ENCODE measurements at regions not wholly inside any gene's neighbourhood (a gene's known extent, or its start where the extent isn't known, plus 50 kb on each side); places are given as distances from the start of the nearest gene placed in this dataset.

DNA sequence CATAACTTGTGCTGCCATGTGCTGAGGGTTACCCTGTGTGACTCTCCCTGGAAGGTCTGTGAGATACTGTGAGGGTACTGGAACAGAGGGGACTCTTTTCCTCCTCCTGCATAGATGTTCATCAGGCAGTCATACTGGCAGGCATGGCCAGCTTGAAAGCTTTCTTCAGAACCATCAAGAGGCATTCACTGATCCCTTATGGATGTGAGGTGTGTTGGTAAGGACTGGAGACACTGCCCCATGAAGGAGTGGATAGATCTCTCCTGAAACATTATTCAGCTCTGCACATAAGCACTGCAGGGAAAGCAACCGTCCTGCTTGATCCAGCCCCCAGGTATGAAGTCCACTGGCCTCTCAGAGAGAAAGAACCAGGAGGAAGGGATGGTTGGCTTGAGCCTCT, 176.6 kb upstream of the ARL4C start:
- H3K4me3 ChIP-seq (ENCODE audit: insufficient read length, low read depth): no peak overlapping the region
- no peak for TF ChIP-seq ZNF274 (IDR thresholded peaks at IDR 0.05; ENCODE audit: low read depth, low read length)
- TF ChIP-seq YY1 (IDR thresholded peaks at IDR 0.05; ENCODE audit: insufficient read depth, insufficient read length): no peak
- TF ChIP-seq SUZ12 (IDR thresholded peaks at IDR 0.05; ENCODE audit: extremely low read depth, insufficient read depth, insufficient read length): no peak
- no peak for DNase-seq (ENCODE audit: low read depth, low spot score)
- H3K9ac ChIP-seq (ENCODE audit: insufficient read length, low read depth): no peak overlapping the region
- H3K36me3 ChIP-seq (ENCODE audit: insufficient read depth, insufficient read length, low read length): no peaks in the 10 kb centered on the region
- H3K27me3 ChIP-seq (ENCODE audit: insufficient read depth, insufficient read length): no peaks in the 10 kb centered on the region
- peaks cover 15% of the 10 kb centered on the region; the same call in 1 of the 2 replicates for H3K9me3 ChIP-seq (ENCODE audit: insufficient read depth, low read length)
- peaks cover 3% of the 10 kb centered on the region for H3K4me1 ChIP-seq (ENCODE audit: insufficient read depth, insufficient read length)

DNA sequence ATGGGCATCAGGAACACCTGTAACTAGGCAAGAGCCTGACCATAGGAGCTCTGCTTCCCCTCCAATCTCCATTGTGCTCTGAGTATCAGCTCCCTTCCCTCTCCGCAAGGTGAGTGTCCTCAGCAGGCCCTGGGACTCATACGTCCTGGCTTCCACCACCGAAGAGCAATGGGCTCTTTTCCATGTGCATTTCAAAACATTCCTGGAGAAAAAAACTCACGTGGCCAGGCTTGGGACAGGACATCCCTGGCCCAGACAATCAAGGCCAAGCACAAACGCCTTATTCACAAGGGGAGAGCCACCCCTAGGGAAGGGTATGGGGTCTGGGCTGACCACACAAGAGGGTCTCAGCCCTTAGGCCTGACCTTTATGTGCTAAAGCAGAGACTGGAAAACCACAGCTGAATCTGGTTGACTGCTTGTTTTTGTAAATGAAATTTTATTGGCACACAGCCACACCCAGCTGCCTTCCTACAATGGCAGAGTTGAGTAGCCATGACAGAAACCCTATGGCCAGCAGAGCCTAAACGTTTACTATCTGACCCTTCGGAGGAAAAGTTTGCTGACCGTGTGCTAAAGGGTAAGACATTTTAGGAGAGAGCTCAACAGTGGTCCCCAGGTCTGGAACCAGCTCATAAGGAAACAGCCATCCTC, 175.7 kb upstream of the ARL4C start:
- H3K4me1 ChIP-seq (ENCODE audit: insufficient read depth, insufficient read length): peaks cover 3% of the 10 kb centered on the region
- no peaks in the 10 kb centered on the region for H3K27me3 ChIP-seq (ENCODE audit: insufficient read depth, insufficient read length)
- H3K36me3 ChIP-seq (ENCODE audit: insufficient read depth, insufficient read length, low read length): no peaks in the 10 kb centered on the region
- no peak overlapping the region for H3K9ac ChIP-seq (ENCODE audit: insufficient read length, low read depth)
- DNase-seq (ENCODE audit: low read depth, low spot score): no peak
- TF ChIP-seq YY1 (IDR thresholded peaks at IDR 0.05; ENCODE audit: insufficient read depth, insufficient read length) (no peak), ZNF274 (IDR thresholded peaks at IDR 0.05; ENCODE audit: low read depth, low read length) (no peak), SUZ12 (IDR thresholded peaks at IDR 0.05; ENCODE audit: extremely low read depth, insufficient read depth, insufficient read length) (no peak)
- H3K9me3 ChIP-seq (ENCODE audit: insufficient read depth, low read length): 0 out of 2 replicates have a peak, but pooled peaks cover 8% of the 10 kb centered on the region
- H3K4me3 ChIP-seq (ENCODE audit: insufficient read length, low read depth): no peak overlapping the region

DNA sequence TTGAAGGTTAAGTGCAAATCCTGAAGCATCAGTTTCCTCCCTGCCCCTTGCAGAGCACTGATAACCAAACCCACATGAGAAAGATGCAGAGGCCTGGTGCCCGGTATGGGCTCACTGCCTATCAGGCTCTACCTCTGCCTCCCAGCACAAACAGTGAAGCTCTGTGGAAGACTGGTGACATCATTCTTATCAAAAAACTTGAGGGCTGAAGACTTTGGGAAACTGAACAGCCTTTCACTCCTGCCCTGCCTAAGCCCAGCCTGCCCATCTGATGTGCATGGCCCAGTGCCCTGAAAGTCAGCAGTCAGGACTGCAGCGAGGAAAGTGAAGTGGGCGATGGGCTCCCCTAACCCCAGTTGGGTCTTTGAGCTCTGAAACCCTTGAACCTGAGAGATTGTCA, 174.8 kb upstream of the ARL4C start:
- Histone ChIP-seq H3K4me1 (ENCODE audit: insufficient read depth, insufficient read length) (peaks cover 3% of the 10 kb centered on the region), H3K36me3 (ENCODE audit: insufficient read depth, insufficient read length, low read length) (no peaks in the 10 kb centered on the region), H3K9me3 (ENCODE audit: insufficient read depth, low read length) (0 out of 2 replicates have a peak, but pooled peaks cover 8% of the 10 kb centered on the region), H3K27me3 (ENCODE audit: insufficient read depth, insufficient read length) (no peaks in the 10 kb centered on the region), H3K4me3 (ENCODE audit: insufficient read length, low read depth) (no peak overlapping the region), H3K9ac (ENCODE audit: insufficient read length, low read depth) (no peak overlapping the region)
- DNase-seq (ENCODE audit: low read depth, low spot score): no peak
- no peak for TF ChIP-seq YY1 (IDR thresholded peaks at IDR 0.05; ENCODE audit: insufficient read depth, insufficient read length)
- TF ChIP-seq ZNF274 (IDR thresholded peaks at IDR 0.05; ENCODE audit: low read depth, low read length): no peak
- TF ChIP-seq SUZ12 (IDR thresholded peaks at IDR 0.05; ENCODE audit: extremely low read depth, insufficient read depth, insufficient read length): no peak

DNA sequence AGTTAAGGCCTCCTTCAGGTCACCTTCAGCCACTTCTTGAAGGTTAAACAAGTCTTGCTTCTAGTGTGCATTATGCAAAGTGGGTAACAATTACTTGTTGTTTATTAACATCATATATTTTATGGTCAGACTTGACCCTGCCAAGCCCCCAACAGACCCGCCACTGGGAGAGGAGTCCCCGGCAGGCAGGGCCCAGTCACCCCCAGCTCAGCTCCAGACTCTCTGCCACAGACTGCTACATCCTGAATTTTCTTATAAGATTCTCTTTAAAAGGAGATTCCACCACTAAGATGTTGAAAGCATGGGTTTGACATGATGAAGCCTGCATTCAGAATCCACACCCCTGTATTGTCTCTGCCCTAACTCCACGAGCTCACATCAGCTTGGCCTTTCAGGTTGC, 174.3 kb upstream of the ARL4C start:
- TF ChIP-seq YY1 (IDR thresholded peaks at IDR 0.05; ENCODE audit: insufficient read depth, insufficient read length) (no peak), ZNF274 (IDR thresholded peaks at IDR 0.05; ENCODE audit: low read depth, low read length) (no peak), SUZ12 (IDR thresholded peaks at IDR 0.05; ENCODE audit: extremely low read depth, insufficient read depth, insufficient read length) (no peak)
- Histone ChIP-seq H3K36me3 (ENCODE audit: insufficient read depth, insufficient read length, low read length) (no peaks in the 10 kb centered on the region), H3K9me3 (ENCODE audit: insufficient read depth, low read length) (0 out of 2 replicates have a peak, but pooled peaks cover 8% of the 10 kb centered on the region), H3K4me3 (ENCODE audit: insufficient read length, low read depth) (no peak overlapping the region), H3K4me1 (ENCODE audit: insufficient read depth, insufficient read length) (no peaks in the 10 kb centered on the region), H3K9ac (ENCODE audit: insufficient read length, low read depth) (no peak overlapping the region), H3K27me3 (ENCODE audit: insufficient read depth, insufficient read length) (no peaks in the 10 kb centered on the region)
- DNase-seq (ENCODE audit: low read depth, low spot score): no peak

DNA sequence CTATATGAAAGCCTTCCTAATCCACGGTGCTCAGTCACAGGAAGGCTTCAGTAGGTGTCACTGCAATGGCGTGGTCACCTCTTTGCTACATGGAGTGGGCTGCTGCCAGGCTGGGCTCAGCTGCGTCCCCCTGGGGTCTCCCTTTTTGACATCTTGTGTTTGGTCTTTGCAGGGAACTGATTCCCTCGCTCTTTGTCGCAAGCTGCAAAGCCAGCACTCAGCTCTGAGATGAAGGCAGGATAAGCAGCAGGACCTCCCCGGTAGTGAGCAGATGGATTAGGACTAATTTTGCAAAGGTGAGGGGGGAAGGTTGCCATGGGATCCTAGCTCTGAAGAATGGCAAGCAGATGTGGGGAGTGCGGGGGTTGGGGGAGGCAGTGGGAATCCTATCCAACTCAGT, 173.9 kb upstream of the ARL4C start:
- no peak for DNase-seq (ENCODE audit: low read depth, low spot score)
- Histone ChIP-seq H3K9ac (ENCODE audit: insufficient read length, low read depth) (no peak overlapping the region), H3K36me3 (ENCODE audit: insufficient read depth, insufficient read length, low read length) (no peaks in the 10 kb centered on the region), H3K9me3 (ENCODE audit: insufficient read depth, low read length) (0 out of 2 replicates have a peak, but pooled peaks cover 8% of the 10 kb centered on the region), H3K27me3 (ENCODE audit: insufficient read depth, insufficient read length) (no peaks in the 10 kb centered on the region), H3K4me3 (ENCODE audit: insufficient read length, low read depth) (no peak overlapping the region), H3K4me1 (ENCODE audit: insufficient read depth, insufficient read length) (no peaks in the 10 kb centered on the region)
- no peak for TF ChIP-seq ZNF274 (IDR thresholded peaks at IDR 0.05; ENCODE audit: low read depth, low read length)

DNA sequence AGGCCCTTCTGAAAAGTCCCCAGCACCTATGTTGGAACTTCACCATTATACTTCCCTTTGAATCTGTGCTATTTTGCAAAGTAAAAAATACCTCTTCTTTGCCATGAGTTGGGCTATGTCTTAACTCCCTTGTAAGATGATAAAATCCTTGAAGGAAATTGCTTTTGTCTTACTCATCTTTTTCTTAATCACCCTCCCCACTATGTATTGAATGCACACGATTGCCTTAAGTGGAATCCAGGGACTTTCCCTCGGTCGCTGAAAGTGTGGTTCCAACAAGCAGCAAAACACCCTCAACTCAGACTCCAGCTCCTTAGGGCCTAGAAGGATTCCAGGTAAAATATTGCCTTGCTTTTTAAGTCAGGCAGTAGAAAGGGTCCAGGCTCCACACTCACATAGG, 173.2 kb upstream of the ARL4C start:
- no peaks in the 10 kb centered on the region for H3K27me3 ChIP-seq (ENCODE audit: insufficient read depth, insufficient read length)
- H3K4me1 ChIP-seq (ENCODE audit: insufficient read depth, insufficient read length): no peaks in the 10 kb centered on the region
- DNase-seq (ENCODE audit: low read depth, low spot score): no peak
- no peaks in the 10 kb centered on the region for H3K36me3 ChIP-seq (ENCODE audit: insufficient read depth, insufficient read length, low read length)
- no peak overlapping the region for H3K4me3 ChIP-seq (ENCODE audit: insufficient read length, low read depth)
- H3K9me3 ChIP-seq (ENCODE audit: insufficient read depth, low read length): peaks cover 9% of the 10 kb centered on the region; the same call in 1 of the 2 replicates
- TF ChIP-seq YY1 (IDR thresholded peaks at IDR 0.05; ENCODE audit: insufficient read depth, insufficient read length) (no peak), SUZ12 (IDR thresholded peaks at IDR 0.05; ENCODE audit: extremely low read depth, insufficient read depth, insufficient read length) (no peak), ZNF274 (IDR thresholded peaks at IDR 0.05; ENCODE audit: low read depth, low read length) (no peak)
- H3K9ac ChIP-seq (ENCODE audit: insufficient read length, low read depth): no peak overlapping the region

DNA sequence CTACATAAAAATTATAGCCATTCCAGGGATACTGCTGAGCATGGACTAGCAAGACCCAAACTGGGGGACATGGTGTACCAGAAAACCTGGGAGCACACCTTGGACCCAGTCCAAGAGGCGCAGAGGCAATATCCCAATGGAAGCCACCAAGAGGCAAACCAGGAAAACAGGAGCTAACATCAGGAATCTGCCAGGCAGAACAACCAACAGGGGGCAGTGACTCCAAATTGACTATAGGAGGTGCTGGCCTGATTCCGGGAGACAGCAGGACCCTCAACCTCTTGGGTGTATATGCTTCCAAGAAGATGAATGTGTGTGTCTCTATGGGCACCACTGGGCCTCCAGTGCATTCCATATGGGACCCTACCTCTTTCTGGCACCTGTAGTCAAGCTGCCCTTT, 172.7 kb upstream of the ARL4C start:
- Histone ChIP-seq H3K4me1 (ENCODE audit: insufficient read depth, insufficient read length) (no peaks in the 10 kb centered on the region), H3K4me3 (ENCODE audit: insufficient read length, low read depth) (no peak overlapping the region), H3K9ac (ENCODE audit: insufficient read length, low read depth) (no peak overlapping the region), H3K9me3 (ENCODE audit: insufficient read depth, low read length) (peaks cover 13% of the 10 kb centered on the region), H3K27me3 (ENCODE audit: insufficient read depth, insufficient read length) (no peaks in the 10 kb centered on the region), H3K36me3 (ENCODE audit: insufficient read depth, insufficient read length, low read length) (no peaks in the 10 kb centered on the region)
- TF ChIP-seq YY1 (IDR thresholded peaks at IDR 0.05; ENCODE audit: insufficient read depth, insufficient read length): no peak
- DNase-seq (ENCODE audit: low read depth, low spot score): no peak

All from NT2/D1 (cell line).